ENCODE measurements at regions not wholly inside any gene's neighbourhood (a gene's known extent, or its start where the extent isn't known, plus 50 kb on each side); places are given as distances from the start of the nearest gene placed in this dataset.

DNA sequence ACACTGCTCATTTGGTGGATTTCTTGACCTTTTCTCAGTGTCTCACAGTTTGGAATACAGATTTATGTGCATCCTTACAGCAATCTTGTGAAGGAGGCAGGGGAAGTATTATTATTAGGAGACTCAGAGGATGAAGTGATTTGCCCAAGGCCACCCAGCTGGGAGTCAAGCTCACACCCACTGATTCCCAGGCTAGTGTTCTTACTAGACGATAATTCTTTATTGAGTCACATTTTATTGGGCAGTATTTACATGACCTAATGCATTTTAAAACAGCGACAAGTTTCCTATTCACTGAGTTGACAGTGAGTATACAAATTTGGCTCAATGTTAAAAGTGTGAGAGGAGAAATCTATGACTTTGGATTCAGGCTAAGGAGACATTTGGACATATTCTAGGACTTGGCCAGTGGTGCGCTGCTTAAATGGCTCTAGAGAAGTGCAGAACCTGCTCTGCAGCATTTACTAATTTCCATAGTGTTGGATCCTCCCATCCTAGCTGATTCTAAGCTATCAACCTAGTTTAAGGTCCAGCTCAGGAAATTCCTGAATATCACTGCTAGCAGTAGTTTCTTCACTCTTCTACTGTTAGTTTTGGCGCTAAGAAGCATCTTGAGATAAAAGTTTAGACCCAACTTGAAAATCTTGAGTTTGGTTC, 199.3 kb downstream of the MTX2 start:
- H3K9me3 ChIP-seq = no peaks in the 10 kb centered on the region
- no TSS peak for BruUV-seq (replicated peaks)
- Mint-ChIP-seq H3K9me3 (ENCODE audit: unreplicated experiment) (no peaks in the 10 kb centered on the region), H3K36me3 (ENCODE audit: insufficient read depth, unreplicated experiment) (no peaks in the 10 kb centered on the region), H3K4me3 (ENCODE audit: unreplicated experiment) (no peak overlapping the region), H3K4me1 (ENCODE audit: low read depth, unreplicated experiment) (no peaks in the 10 kb centered on the region), H3K27me3 (ENCODE audit: insufficient read depth, unreplicated experiment) (peaks cover 21% of the 10 kb centered on the region), H3K27ac (ENCODE audit: unreplicated experiment) (no peak overlapping the region)
- ChIA-PET POLR2A (no interaction called here), CTCF (no interaction called here)
- no peak for TF ChIP-seq CTCF (IDR thresholded peaks at IDR 0.05; ENCODE audit: insufficient read depth in 1 of 2, low read depth in 1 of 2, low read length in 1 of 2, severe bottlenecking in 1 of 2, unreplicated experiment in 1 of 2)
- DNase-seq = no peak
- intact Hi-C loops (cut with micrococcal nuclease; ENCODE audit: unreplicated experiment) = no loop called here
- no peak overlapping the region for H3K4me3 ChIP-seq (ENCODE audit: low read depth, low read length)
- H3K4me1 ChIP-seq = no peaks in the 10 kb centered on the region
- H3K27me3 ChIP-seq (replicated peaks; ENCODE audit: control insufficient read depth, insufficient read depth, low read length) = no peaks in the 10 kb centered on the region
- H3K36me3 ChIP-seq (ENCODE audit: control insufficient read depth, insufficient read depth, low read length) = no peaks in the 10 kb centered on the region

GRCh38 chr2:176470713-176471112, 201.5 kb downstream of the MTX2 start:
- no peaks in the 10 kb centered on the region for H3K27me3 ChIP-seq (replicated peaks; ENCODE audit: control insufficient read depth, insufficient read depth, low read length)
- DNase-seq = no peak
- no peak overlapping the region for H3K4me3 Mint-ChIP-seq (ENCODE audit: unreplicated experiment)
- intact Hi-C loops (cut with micrococcal nuclease; ENCODE audit: unreplicated experiment) = no loop called here
- H3K36me3 Mint-ChIP-seq (ENCODE audit: insufficient read depth, unreplicated experiment) = no peaks in the 10 kb centered on the region
- ChIA-PET POLR2A (no interaction called here), CTCF (no interaction called here)
- no peaks in the 10 kb centered on the region for H3K9me3 Mint-ChIP-seq (ENCODE audit: unreplicated experiment)
- H3K27ac Mint-ChIP-seq (ENCODE audit: unreplicated experiment) = no peak overlapping the region
- no peak overlapping the region for H3K4me3 ChIP-seq (ENCODE audit: low read depth, low read length)
- no peak for TF ChIP-seq CTCF (IDR thresholded peaks at IDR 0.05; ENCODE audit: insufficient read depth in 1 of 2, low read depth in 1 of 2, low read length in 1 of 2, severe bottlenecking in 1 of 2, unreplicated experiment in 1 of 2)
- H3K4me1 ChIP-seq = no peaks in the 10 kb centered on the region
- no peaks in the 10 kb centered on the region for H3K9me3 ChIP-seq
- H3K4me1 Mint-ChIP-seq (ENCODE audit: low read depth, unreplicated experiment) = no peaks in the 10 kb centered on the region
- H3K27me3 Mint-ChIP-seq (ENCODE audit: insufficient read depth, unreplicated experiment) = peaks cover 26% of the 10 kb centered on the region
- no TSS peak for BruUV-seq (replicated peaks)
- H3K36me3 ChIP-seq (ENCODE audit: control insufficient read depth, insufficient read depth, low read length) = no peaks in the 10 kb centered on the region

GRCh38 chr2:176471949-176472348, 202.7 kb downstream of the MTX2 start:
- Histone ChIP-seq H3K4me3 (ENCODE audit: low read depth, low read length) (no peak overlapping the region), H3K27me3 (replicated peaks; ENCODE audit: control insufficient read depth, insufficient read depth, low read length) (no peaks in the 10 kb centered on the region), H3K36me3 (ENCODE audit: control insufficient read depth, insufficient read depth, low read length) (no peaks in the 10 kb centered on the region), H3K4me1 (no peaks in the 10 kb centered on the region), H3K9me3 (no peaks in the 10 kb centered on the region)
- Mint-ChIP-seq H3K4me1 (ENCODE audit: low read depth, unreplicated experiment) (no peaks in the 10 kb centered on the region), H3K4me3 (ENCODE audit: unreplicated experiment) (no peak overlapping the region), H3K9me3 (ENCODE audit: unreplicated experiment) (no peaks in the 10 kb centered on the region), H3K36me3 (ENCODE audit: insufficient read depth, unreplicated experiment) (no peaks in the 10 kb centered on the region), H3K27ac (ENCODE audit: unreplicated experiment) (no peak overlapping the region), H3K27me3 (ENCODE audit: insufficient read depth, unreplicated experiment) (peaks cover 25% of the 10 kb centered on the region)
- DNase-seq = no peak
- ChIA-PET POLR2A (no interaction called here), CTCF (interaction anchor here (1.2 kb wide), 1 partner anchor 17 kb away, joined by 3 read pairs; no protein-coding TSS in a partner anchor)
- BruUV-seq (replicated peaks) = no TSS peak
- TF ChIP-seq CTCF (IDR thresholded peaks at IDR 0.05; ENCODE audit: insufficient read depth in 1 of 2, low read depth in 1 of 2, low read length in 1 of 2, severe bottlenecking in 1 of 2, unreplicated experiment in 1 of 2) = no peak
- intact Hi-C loops (cut with micrococcal nuclease; ENCODE audit: unreplicated experiment) = no loop called here

All from Caco-2 (cell line).